ENCODE measurements at regions not wholly inside any gene's neighbourhood (a gene's known extent, or its start where the extent isn't known, plus 50 kb on each side); places are given as distances from the start of the nearest gene placed in this dataset.

DNA sequence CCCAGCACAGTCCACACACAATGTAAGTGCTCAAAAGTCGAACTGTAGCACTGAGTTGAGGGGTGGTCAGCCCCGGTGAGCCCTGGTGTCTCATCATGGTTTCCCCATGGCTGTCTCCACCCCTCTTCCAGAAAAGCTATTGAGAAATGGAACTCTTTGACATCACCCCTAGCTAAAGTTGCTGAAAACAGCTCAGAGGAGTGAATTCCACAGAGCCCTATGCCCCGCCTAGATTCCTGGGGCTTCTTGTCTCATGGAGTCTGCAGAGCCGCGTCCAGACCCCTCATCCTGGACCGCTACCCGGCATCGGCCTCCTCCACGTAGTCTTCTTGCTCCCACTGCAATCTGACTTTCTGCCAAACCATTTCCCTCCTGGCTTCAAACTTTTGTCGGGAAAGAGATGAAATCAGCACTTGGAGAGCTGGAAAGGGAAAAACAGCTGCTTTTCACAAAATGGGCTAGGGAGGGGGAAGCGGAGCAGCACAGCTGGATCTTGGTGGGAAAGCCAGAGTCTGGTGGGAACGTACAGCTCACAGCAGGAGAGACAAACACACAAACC is 132.2 kb downstream of the SNX5 start:
- Histone ChIP-seq H3K9ac (ENCODE audit: low read depth, low read length) (peak overlapping the region; percentile 46), H3K14ac (replicated peaks; ENCODE audit: low read depth, low read length) (peak overlapping the region; percentile 91)
- no TSS peak for BruUV-seq (replicated peaks)

More for the DNA sequence above, 132.2 kb downstream of the SNX5 start:
- dilution Hi-C loops (cut with HindIII; ENCODE audit: low sequenced_read_pairs, unreplicated experiment): no loop called here
- H2AK9ac ChIP-seq (replicated peaks; ENCODE audit: low read depth, low read length, poor library complexity): peak overlapping the region; percentile 75
- H2BK120ac ChIP-seq (ENCODE audit: low read depth, low read length): peak overlapping the region; percentile 96
- WGBS, 2 experiments (ENCODE audit: extremely low coverage in 2 of 2, insufficient read length in 1 of 2): 0% methylated on average over 2 of the region's 12 CpGs; no CpG with 5 or more reads in 1 of the 2 experiments
- peak overlapping the region; percentile 7; the same call in 1 of the 2 replicates for H3K56ac ChIP-seq (ENCODE audit: extremely low read depth, insufficient read depth, low read length)
- peak overlapping the region; percentile 83 for H2AFZ ChIP-seq (replicated peaks; ENCODE audit: low read length, poor library complexity)
- H4K91ac ChIP-seq (ENCODE audit: insufficient read depth, low read depth, low read length): peak overlapping the region; percentile 97
- peak overlapping the region; percentile 86 to 93 for H4K8ac ChIP-seq (ENCODE audit: low read depth in 2 of 2, low read length in 2 of 2)
- DNase-seq (peak; percentile 87), ATAC-seq (ENCODE audit: low read depth) (peak; percentile 77)
- H3K79me1 ChIP-seq (ENCODE audit: low read depth in 1 of 2, low read length in 2 of 2): peaks cover 0 to 16% of the 10 kb centered on the region in 2 experiments; a peak in 2 of 4 replicates
- ChIA-PET POLR2A (ENCODE audit: unreplicated experiment) (interaction anchor here (0.6 to 0.7 kb wide), 3 partner anchors 20 to 83 kb away, joined by 3 to 6 read pairs (median 4); no protein-coding TSS in a partner anchor), CTCF (interaction anchor here (0.8 to 0.9 kb wide), 2 partner anchors 62 to 154 kb away, joined by 3 to 4 read pairs; partner anchors contain the start of gene RRBP1)
- H2AK5ac ChIP-seq (ENCODE audit: low read depth, low read length): peak overlapping the region; percentile 98
- H2BK20ac ChIP-seq (ENCODE audit: low read depth, low read length): peak overlapping the region; percentile 93
- peak overlapping the region; percentile 89; the same call in 2 of the 3 replicates for H2BK15ac ChIP-seq (ENCODE audit: low read depth, low read length)
- peaks cover 26% of the 10 kb centered on the region for H3K4me1 ChIP-seq (ENCODE audit: control insufficient read depth, insufficient read depth, low read length)
- peak overlapping the region; percentile 77 for H4K5ac ChIP-seq (ENCODE audit: low read depth, low read length)
- peaks cover 28% of the 10 kb centered on the region for H3K9me1 ChIP-seq (ENCODE audit: insufficient read depth, low read length)
- H3K23ac ChIP-seq (ENCODE audit: low read depth, low read length): peak overlapping the region; percentile 87; the same call in 1 of the 2 replicates
- in situ Hi-C loops (cut with MboI; ENCODE audit: low sequenced_read_pairs): no loop called here
- intact Hi-C loops (cut with micrococcal nuclease): no loop called here
- peaks cover 3% of the 10 kb centered on the region; the same call in 1 of the 2 replicates for H3K9me3 ChIP-seq (ENCODE audit: control insufficient read depth, insufficient read depth, low read length)
- H3K18ac ChIP-seq (ENCODE audit: low read depth, low read length): peak overlapping the region; percentile 74
- peak overlapping the region; percentile 88 for H3K27ac ChIP-seq (ENCODE audit: insufficient read depth, low read length)
- no peaks in the 10 kb centered on the region for H3K27me3 ChIP-seq (ENCODE audit: control insufficient read depth, insufficient read depth, low read length)
- peak; percentile 77 for TF ChIP-seq CEBPB (IDR thresholded peaks at IDR 0.05; ENCODE audit: low read depth, low read length)
- 0 out of 2 replicates have a peak, but pooled peaks have one; percentile 30 for TF ChIP-seq FOS (IDR thresholded peaks at IDR 0.05; ENCODE audit: low read depth, low read length)
- TF ChIP-seq BHLHE40 (IDR thresholded peaks at IDR 0.05; ENCODE audit: low read depth, low read length): no peak
- TF ChIP-seq RFX5 (IDR thresholded peaks at IDR 0.05; ENCODE audit: low read depth, low read length): no peak
- peak overlapping the region; percentile 54 for H3K4me2 ChIP-seq (ENCODE audit: low read depth, low read length)
- H3K4ac ChIP-seq (ENCODE audit: low read depth, low read length): peak overlapping the region; percentile 95
- peak overlapping the region; percentile 74 for H2BK5ac ChIP-seq (ENCODE audit: low read depth, low read length, poor library complexity, severe bottlenecking)
- H3K4me3 ChIP-seq (ENCODE audit: insufficient read depth, low read depth, low read length): no peak overlapping the region
- no peaks in the 10 kb centered on the region for H4K20me1 ChIP-seq (ENCODE audit: insufficient read depth, low read length)
- no peaks in the 10 kb centered on the region for H3K36me3 ChIP-seq (ENCODE audit: control insufficient read depth, insufficient read depth, low read length)

Data from IMR-90 (cell line).